B cell (primary cell): ENCODE measurements at regions not wholly inside any gene's neighbourhood (a gene's known extent, or its start where the extent isn't known, plus 50 kb on each side); places are given as distances from the start of the nearest gene placed in this dataset.

ENCODE experiments used
- ATAC-seq: fragments of 200-7000 bp; cut with Tn5 transposase; one replicate; pipeline ENCODE4 v1.10.0; 2021; ENCODE audit warnings: low read depth, mild to moderate bottlenecking, moderate number of reproducible peaks, moderate library complexity
- CTCF ChIA-PET: fragments of 350-600 bp; sonication (Branson Sonifier 250); formaldehyde crosslinking; loops from one replicate; lab custom pipeline; 2021; ENCODE audit warnings: antibody characterized with exemption, inconsistent platforms; lab: Charles Lee
- POLR2A ChIA-PET: fragments of 350-600 bp; sonication (Branson Sonifier 250); formaldehyde crosslinking; loops from one replicate; lab custom pipeline; 2021; ENCODE audit warnings: antibody characterized with exemption; lab: Charles Lee
- DNase-seq: peaks from one replicate; pipeline ENCODE4 v3.0.0; 2013
- H2AFZ ChIP-seq: 2 replicates; pipeline ENCODE4 v1.6.1; 2012; ENCODE audit warnings: mild to moderate bottlenecking, low read depth, low read length; ENCODE audit not compliant: insufficient read depth, poor library complexity, severe bottlenecking
- H3K27ac ChIP-seq, 2 donors: 1 replicate in 1 of 2; 2 replicates in 1 of 2; pipeline ENCODE4 v1.5.1; 2012 to 2013; ENCODE audit warnings: low read length in 2 of 2, mild to moderate bottlenecking in 2 of 2, moderate library complexity in 1 of 2
- H3K27me3 ChIP-seq, 4 experiments: fragments of 200-600 bp in 1 of 4; sonication (generic) in 1 of 4; replicated peaks in 1 of 4; 1 replicate in 2 of 4; 2 replicates in 2 of 4; pipeline versions ENCODE4 v1.6.1 to v1.7.0; 2013 to 2016; ENCODE audit warnings: low read length in 3 of 4, mild to moderate bottlenecking in 2 of 4, mixed read lengths in 1 of 4, moderate library complexity in 1 of 4; ENCODE audit not compliant: insufficient read depth in 4 of 4, control insufficient read depth in 3 of 4; ENCODE audit errors: control extremely low read depth in 1 of 4
- H3K36me3 ChIP-seq, 2 experiments: replicated peaks in 1 of 2; 1 replicate in 1 of 2; 2 replicates in 1 of 2; pipeline versions ENCODE4 v1.6.1 to v1.7.1; 2013; ENCODE audit warnings: low read length in 1 of 2; ENCODE audit not compliant: insufficient read depth in 2 of 2, control insufficient read depth in 1 of 2; ENCODE audit errors: control extremely low read depth in 1 of 2, extremely low read depth in 1 of 2
- H3K4me1 ChIP-seq, 2 donors: fragments of 200-600 bp in 1 of 2; sonication (generic) in 1 of 2; 1 replicate in 1 of 2; 2 replicates in 1 of 2; pipeline versions ENCODE4 v1.5.1 to v1.6.1; 2013 to 2017; ENCODE audit warnings: low read length in 2 of 2; ENCODE audit not compliant: control insufficient read depth in 2 of 2, insufficient read depth in 2 of 2
- H3K4me2 ChIP-seq: replicated peaks from 2 replicates; pipeline ENCODE3; 2012; ENCODE audit warnings: mild to moderate bottlenecking, low read depth, low read length; ENCODE audit not compliant: poor library complexity, severe bottlenecking
- H3K4me3 ChIP-seq, 5 experiments: fragments of 200-600 bp in 1 of 5; sonication (generic) in 1 of 5; 1 replicate in 3 of 5; 2 replicates in 2 of 5; pipeline versions ENCODE4 v1.5.1 to v1.7.0; 2011 to 2016; ENCODE audit warnings: low read length in 4 of 5, mild to moderate bottlenecking in 4 of 5, low read depth in 2 of 5, control low read depth in 1 of 5, moderate library complexity in 1 of 5; ENCODE audit not compliant: insufficient read depth in 1 of 5; ENCODE audit errors: control extremely low read depth in 1 of 5, extremely low read depth in 1 of 5
- H3K79me2 ChIP-seq: fragments of 200-600 bp; sonication (generic); one replicate; pipeline ENCODE4 v1.6.0; 2016; ENCODE audit warnings: low read length; ENCODE audit not compliant: control insufficient read depth, insufficient read depth
- H3K9ac ChIP-seq: fragments of 200-600 bp; sonication (generic); 2 replicates; pipeline ENCODE4 v1.6.1; 2017; ENCODE audit warnings: mild to moderate bottlenecking, low read length, moderate library complexity
- H3K9me3 ChIP-seq, 3 donors: one replicate each; pipeline versions ENCODE4 v1.6.1 to v1.7.1; 2013; ENCODE audit warnings: low read length in 2 of 3; ENCODE audit not compliant: control insufficient read depth in 2 of 3, insufficient read depth in 1 of 3; ENCODE audit errors: control extremely low read depth in 1 of 3
- H4K20me1 ChIP-seq: 2 replicates; pipeline ENCODE4 v1.6.0; 2012; ENCODE audit warnings: mild to moderate bottlenecking, low read length; ENCODE audit not compliant: insufficient read depth, control insufficient read depth, poor library complexity, severe bottlenecking
- H3K27ac Mint-ChIP-seq: one replicate; pipeline ENCODE4 v1.8.0; 2021; ENCODE audit warnings: mixed read lengths
- H3K27me3 Mint-ChIP-seq: one replicate; pipeline ENCODE4 v1.8.0; 2021; ENCODE audit warnings: mixed read lengths
- H3K4me1 Mint-ChIP-seq: one replicate; pipeline ENCODE4 v1.8.0; 2021; ENCODE audit warnings: mixed read lengths
- H3K4me3 Mint-ChIP-seq: one replicate; pipeline ENCODE4 v1.8.0; 2021; ENCODE audit warnings: mixed read lengths
- H3K9me3 Mint-ChIP-seq: one replicate; pipeline ENCODE4 v1.8.0; 2022; ENCODE audit warnings: mixed read lengths; ENCODE audit not compliant: insufficient read depth
- EZH2 ChIP-seq: IDR thresholded peaks from 2 replicates; pipeline ENCODE4 v1.6.1; 2012; ENCODE audit warnings: borderline replicate concordance, low read depth, mild to moderate bottlenecking, moderate library complexity, low read length; ENCODE audit not compliant: insufficient read depth, poor library complexity, severe bottlenecking
- WGBS: methylation state at CpG from one replicate; pipeline ENCODE4 v1.1.5; 2013; ENCODE audit warnings: missing lambda C conversion rate; ENCODE audit not compliant: insufficient coverage; 5-methylcytosine and 5-hydroxymethylcytosine counted together
- intact Hi-C: fragments of 100-400 bp; cut with micrococcal nuclease; formaldehyde crosslinking; loops from one replicate; pipeline ENCODE4 v1.10.0; 2022
- TF ChIP-seq, protein P1 (sequence below): fragments of 200-600 bp; IDR thresholded peaks from one replicate; pipeline ENCODE4 v1.8.0; 2022; ENCODE audit warnings: antibody characterized with exemption, mild to moderate bottlenecking

DNA sequence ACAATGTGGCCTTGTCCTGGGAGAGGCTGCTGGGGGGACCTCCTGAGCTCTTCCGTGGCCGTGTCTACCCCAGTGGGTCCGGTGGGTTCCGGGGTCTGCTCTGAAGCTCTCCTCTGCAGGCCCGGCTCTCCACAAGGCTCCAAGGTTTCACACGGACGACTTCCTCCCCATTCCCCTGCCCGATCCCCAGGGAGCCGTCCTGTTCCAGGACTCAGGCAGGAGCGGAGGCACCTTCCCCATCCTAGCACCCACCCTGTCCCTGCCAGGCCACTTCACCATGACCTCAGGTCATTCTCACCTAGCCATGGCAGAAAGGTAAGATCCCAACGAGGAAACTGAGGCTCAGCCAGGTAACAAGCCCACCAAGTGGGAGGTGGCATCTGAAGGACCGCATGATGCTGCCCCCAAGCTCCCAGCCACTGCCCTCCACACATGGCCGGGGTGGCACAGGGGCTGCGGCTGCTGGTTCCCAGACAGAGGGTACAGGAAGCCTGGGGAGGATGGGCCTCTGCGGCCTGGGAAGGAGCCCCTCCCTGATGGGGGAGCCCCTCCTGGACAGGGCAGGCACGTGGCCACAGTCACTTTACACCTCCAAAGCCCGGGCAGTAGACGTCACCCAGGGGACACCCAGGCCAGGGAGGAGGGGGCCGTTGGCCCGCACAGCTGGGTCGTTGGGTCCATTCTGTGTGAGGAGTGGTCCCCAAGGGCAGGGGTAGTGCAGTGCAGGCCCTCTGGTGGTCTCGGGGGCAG lies 274.0 kb downstream of the NDUFA10 start:
- H3K4me1 Mint-ChIP-seq = peaks cover 7% of the 10 kb centered on the region
- ATAC-seq (no peak), DNase-seq (no peak)
- no peaks in the 10 kb centered on the region for H3K79me2 ChIP-seq
- peaks cover 10 to 11% of the 10 kb centered on the region in 2 donors for H3K4me1 ChIP-seq
- POLR2A ChIA-PET = no interaction called here
- no peak overlapping the region for H3K9ac ChIP-seq
- WGBS = 57% methylated on average over 21 of the region's 22 CpGs
- peak overlapping the region; percentile 57 for H3K4me2 ChIP-seq
- no peaks in the 10 kb centered on the region for H3K9me3 Mint-ChIP-seq
- CTCF ChIA-PET = no interaction called here
- no peak for TF ChIP-seq EZH2
- TF ChIP-seq, protein P1, sequence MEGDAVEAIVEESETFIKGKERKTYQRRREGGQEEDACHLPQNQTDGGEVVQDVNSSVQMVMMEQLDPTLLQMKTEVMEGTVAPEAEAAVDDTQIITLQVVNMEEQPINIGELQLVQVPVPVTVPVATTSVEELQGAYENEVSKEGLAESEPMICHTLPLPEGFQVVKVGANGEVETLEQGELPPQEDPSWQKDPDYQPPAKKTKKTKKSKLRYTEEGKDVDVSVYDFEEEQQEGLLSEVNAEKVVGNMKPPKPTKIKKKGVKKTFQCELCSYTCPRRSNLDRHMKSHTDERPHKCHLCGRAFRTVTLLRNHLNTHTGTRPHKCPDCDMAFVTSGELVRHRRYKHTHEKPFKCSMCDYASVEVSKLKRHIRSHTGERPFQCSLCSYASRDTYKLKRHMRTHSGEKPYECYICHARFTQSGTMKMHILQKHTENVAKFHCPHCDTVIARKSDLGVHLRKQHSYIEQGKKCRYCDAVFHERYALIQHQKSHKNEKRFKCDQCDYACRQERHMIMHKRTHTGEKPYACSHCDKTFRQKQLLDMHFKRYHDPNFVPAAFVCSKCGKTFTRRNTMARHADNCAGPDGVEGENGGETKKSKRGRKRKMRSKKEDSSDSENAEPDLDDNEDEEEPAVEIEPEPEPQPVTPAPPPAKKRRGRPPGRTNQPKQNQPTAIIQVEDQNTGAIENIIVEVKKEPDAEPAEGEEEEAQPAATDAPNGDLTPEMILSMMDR = no peak
- H3K27me3 Mint-ChIP-seq = no peaks in the 10 kb centered on the region
- H3K36me3 ChIP-seq = no peaks in the 10 kb centered on the region
- H3K4me3 ChIP-seq = no peak overlapping the region
- no peaks in the 10 kb centered on the region for H4K20me1 ChIP-seq
- no peak overlapping the region for H3K4me3 Mint-ChIP-seq
- no peaks in the 10 kb centered on the region for H3K9me3 ChIP-seq
- intact Hi-C loops = no loop called here
- no peak overlapping the region for H3K27ac ChIP-seq
- peak overlapping the region; percentile 42 for H2AFZ ChIP-seq
- no peak overlapping the region for H3K27ac Mint-ChIP-seq
- H3K27me3 ChIP-seq = peaks cover 0 to 2% (median 0%) of the 10 kb centered on the region in 4 experiments

DNA sequence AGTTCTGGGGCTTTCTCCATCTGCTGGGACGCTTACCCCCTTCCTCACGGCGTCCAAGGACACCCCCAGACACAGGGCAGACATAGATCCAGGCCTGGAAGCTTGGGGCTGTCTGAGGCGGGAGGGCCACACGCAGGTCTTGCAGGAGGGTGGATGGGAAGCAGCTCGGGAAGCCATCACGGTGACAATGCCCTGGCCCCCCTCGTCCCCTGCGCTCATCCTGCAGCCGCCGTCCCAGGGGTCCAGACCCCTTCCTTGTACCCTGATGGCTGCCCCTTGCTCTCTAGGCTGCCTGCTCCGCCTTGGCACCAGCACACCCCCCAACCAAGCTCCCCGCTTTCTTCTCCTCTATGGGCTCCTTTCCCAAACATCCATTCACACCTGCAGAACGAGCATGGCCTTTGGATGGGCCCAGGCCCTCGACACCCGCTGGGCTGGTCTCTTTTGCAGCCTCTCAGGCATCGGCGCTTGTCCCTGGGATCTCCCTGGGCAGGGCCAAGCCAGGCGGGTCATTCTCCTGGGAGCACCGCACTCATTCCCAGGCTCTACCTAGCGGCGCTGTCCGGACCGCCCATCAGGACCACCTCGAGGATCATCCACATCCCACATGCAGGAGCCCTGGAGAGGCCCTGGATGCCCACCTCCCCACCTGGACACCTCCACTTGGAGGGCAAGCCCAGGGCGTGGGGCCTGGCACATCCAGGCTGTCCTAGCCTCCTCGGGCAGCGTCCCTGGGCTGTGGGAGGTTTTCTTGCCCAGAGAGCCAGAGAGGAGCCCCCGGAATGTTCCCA lies 274.9 kb downstream of the NDUFA10 start:
- H3K27me3 ChIP-seq = peaks cover 0 to 2% (median 0%) of the 10 kb centered on the region in 4 experiments
- ATAC-seq = no peak
- H3K9me3 Mint-ChIP-seq = no peaks in the 10 kb centered on the region
- 94% methylated on average over 28 of the region's 29 CpGs for WGBS
- TF ChIP-seq EZH2 = no peak
- TF ChIP-seq, protein P1 = no peak
- no peak overlapping the region for H3K27ac Mint-ChIP-seq
- no peak overlapping the region for H3K27ac ChIP-seq
- H3K9ac ChIP-seq = no peak overlapping the region
- no peaks in the 10 kb centered on the region for H4K20me1 ChIP-seq
- no peaks in the 10 kb centered on the region for H3K27me3 Mint-ChIP-seq
- intact Hi-C loops = no loop called here
- H3K4me2 ChIP-seq = no peak overlapping the region
- no peak overlapping the region for H2AFZ ChIP-seq
- H3K79me2 ChIP-seq = no peaks in the 10 kb centered on the region
- DNase-seq = no peak
- H3K4me1 Mint-ChIP-seq = peaks cover 7% of the 10 kb centered on the region
- H3K36me3 ChIP-seq = no peaks in the 10 kb centered on the region
- CTCF ChIA-PET = no interaction called here
- H3K4me3 ChIP-seq = no peak overlapping the region
- POLR2A ChIA-PET = no interaction called here
- no peaks in the 10 kb centered on the region for H3K9me3 ChIP-seq
- H3K4me3 Mint-ChIP-seq = no peak overlapping the region
- peaks cover 10 to 11% of the 10 kb centered on the region in 2 donors for H3K4me1 ChIP-seq
